Cardiac muscle cell (in vitro differentiated cells and primary cell): ENCODE measurements at regions not wholly inside any gene's neighbourhood (a gene's known extent, or its start where the extent isn't known, plus 50 kb on each side); places are given as distances from the start of the nearest gene placed in this dataset.

Experiments used
- DNase-seq, 2 donors: peaks; one replicate each; pipeline versions ENCODE4 v3.0.0 to v3.0.0-alpha.2; 2010 to 2017; ENCODE audit warnings: low read depth in 1 of 2, low spot score in 1 of 2
- H3K27ac ChIP-seq: fragments of 200-600 bp; sonication (generic); 2 replicates; pipeline ENCODE4 v1.5.1; 2016
- H3K27me3 ChIP-seq: fragments of 200-600 bp; sonication (generic); 2 replicates; pipeline ENCODE4 v1.6.0; 2016; ENCODE audit warnings: control low read depth
- H3K36me3 ChIP-seq: fragments of 200-600 bp; sonication (generic); 2 replicates; pipeline ENCODE4 v1.5.1; 2016; ENCODE audit warnings: control low read depth
- H3K4me1 ChIP-seq: fragments of 200-600 bp; sonication (generic); 2 replicates; pipeline ENCODE4 v1.8.1; 2017; ENCODE audit warnings: low read depth, mild to moderate bottlenecking, mixed run types
- H3K4me3 ChIP-seq: fragments of 200-600 bp; sonication (generic); 2 replicates; pipeline ENCODE4 v1.5.1; 2016; ENCODE audit warnings: mild to moderate bottlenecking
- H3K9me3 ChIP-seq: fragments of 200-600 bp; sonication (generic); 2 replicates; pipeline ENCODE4 v1.5.1; 2017; ENCODE audit warnings: low read depth, mild to moderate bottlenecking, control low read depth
- TF ChIP-seq, protein P1 (sequence below): IDR thresholded peaks from 2 replicates; pipeline ENCODE4 v1.5.1; 2012; ENCODE audit warnings: low read depth, mild to moderate bottlenecking, low read length

GRCh38 chr1:57887964-57888491 lies 464.2 kb upstream of the DAB1 start:
- TF ChIP-seq, protein P1, sequence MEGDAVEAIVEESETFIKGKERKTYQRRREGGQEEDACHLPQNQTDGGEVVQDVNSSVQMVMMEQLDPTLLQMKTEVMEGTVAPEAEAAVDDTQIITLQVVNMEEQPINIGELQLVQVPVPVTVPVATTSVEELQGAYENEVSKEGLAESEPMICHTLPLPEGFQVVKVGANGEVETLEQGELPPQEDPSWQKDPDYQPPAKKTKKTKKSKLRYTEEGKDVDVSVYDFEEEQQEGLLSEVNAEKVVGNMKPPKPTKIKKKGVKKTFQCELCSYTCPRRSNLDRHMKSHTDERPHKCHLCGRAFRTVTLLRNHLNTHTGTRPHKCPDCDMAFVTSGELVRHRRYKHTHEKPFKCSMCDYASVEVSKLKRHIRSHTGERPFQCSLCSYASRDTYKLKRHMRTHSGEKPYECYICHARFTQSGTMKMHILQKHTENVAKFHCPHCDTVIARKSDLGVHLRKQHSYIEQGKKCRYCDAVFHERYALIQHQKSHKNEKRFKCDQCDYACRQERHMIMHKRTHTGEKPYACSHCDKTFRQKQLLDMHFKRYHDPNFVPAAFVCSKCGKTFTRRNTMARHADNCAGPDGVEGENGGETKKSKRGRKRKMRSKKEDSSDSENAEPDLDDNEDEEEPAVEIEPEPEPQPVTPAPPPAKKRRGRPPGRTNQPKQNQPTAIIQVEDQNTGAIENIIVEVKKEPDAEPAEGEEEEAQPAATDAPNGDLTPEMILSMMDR = no peak
- H3K4me3 ChIP-seq = no peak overlapping the region
- H3K27ac ChIP-seq = no peak overlapping the region
- no peak for DNase-seq
- no peaks in the 10 kb centered on the region for H3K9me3 ChIP-seq
- H3K36me3 ChIP-seq = no peaks in the 10 kb centered on the region
- H3K4me1 ChIP-seq = no peaks in the 10 kb centered on the region
- H3K27me3 ChIP-seq = no peaks in the 10 kb centered on the region

DNA sequence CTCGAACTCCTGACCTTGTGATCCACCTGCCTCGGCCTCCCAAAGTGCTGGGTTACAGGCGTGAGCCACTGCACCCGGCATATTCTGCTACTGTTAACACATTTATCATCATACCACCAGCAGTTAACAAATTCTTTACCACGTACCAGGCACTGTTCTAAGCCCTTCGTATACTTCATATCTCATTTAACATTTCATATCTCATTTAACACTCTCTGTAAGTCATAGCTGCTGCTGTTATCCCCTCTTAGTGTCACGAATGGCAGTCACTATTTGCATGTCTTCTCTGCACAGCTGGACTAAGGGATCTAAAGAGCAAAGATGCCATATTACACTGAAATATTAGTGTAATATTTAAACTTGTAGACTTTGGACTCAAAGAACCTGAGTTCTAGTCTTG lies 462.5 kb upstream of the DAB1 start:
- no peak overlapping the region for H3K27ac ChIP-seq
- no peak overlapping the region for H3K4me3 ChIP-seq
- no peaks in the 10 kb centered on the region for H3K9me3 ChIP-seq
- TF ChIP-seq, protein P1 = no peak
- no peaks in the 10 kb centered on the region for H3K27me3 ChIP-seq
- no peak for DNase-seq
- H3K4me1 ChIP-seq = no peaks in the 10 kb centered on the region
- H3K36me3 ChIP-seq = no peaks in the 10 kb centered on the region

- DNase-seq = no peak
- H3K36me3 ChIP-seq = no peaks in the 10 kb centered on the region
- H3K27ac ChIP-seq = no peak overlapping the region
- H3K9me3 ChIP-seq = no peaks in the 10 kb centered on the region
- TF ChIP-seq, protein P1 = no peak
- no peaks in the 10 kb centered on the region for H3K27me3 ChIP-seq
- no peaks in the 10 kb centered on the region for H3K4me1 ChIP-seq
- H3K4me3 ChIP-seq = no peak overlapping the region
Measured at GRCh38 chr1:57883642-57883995, 459.8 kb upstream of the DAB1 start.

DNA sequence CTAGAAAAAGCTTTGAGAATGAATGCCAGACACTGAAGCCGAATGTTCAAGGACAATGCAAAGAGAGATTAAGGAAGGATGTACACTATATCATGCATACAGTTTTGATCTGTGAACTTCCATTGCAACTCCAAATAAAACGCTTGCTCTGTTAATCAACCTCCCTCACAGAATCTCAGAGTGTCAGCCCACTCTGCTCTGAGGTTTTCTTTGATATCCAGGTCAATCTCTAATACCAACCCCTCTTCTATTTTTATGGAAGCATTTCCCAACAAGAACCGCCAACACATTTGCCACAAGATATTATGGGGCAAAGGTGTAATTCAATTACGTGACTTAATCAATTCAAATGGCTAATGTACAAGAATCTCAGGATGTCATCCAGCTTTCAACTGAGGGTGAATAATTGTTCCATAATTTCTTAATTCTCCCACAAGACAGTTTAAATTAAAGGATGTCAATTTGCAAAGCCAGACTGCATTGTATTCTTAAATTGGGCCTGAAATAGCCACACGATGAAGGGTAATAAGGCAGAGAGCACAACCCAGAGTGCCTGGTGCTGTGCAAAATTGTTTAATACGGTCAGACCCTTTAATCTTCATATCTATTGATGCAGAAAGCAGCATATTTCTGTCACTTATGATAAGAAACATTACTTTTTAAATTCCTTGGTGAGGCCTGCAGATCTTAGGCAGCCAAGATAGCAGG lies 459.2 kb upstream of the DAB1 start:
- no peaks in the 10 kb centered on the region for H3K9me3 ChIP-seq
- no peak overlapping the region for H3K4me3 ChIP-seq
- DNase-seq = no peak
- H3K4me1 ChIP-seq = no peaks in the 10 kb centered on the region
- H3K36me3 ChIP-seq = no peaks in the 10 kb centered on the region
- no peak overlapping the region for H3K27ac ChIP-seq
- no peaks in the 10 kb centered on the region for H3K27me3 ChIP-seq
- TF ChIP-seq, protein P1 = no peak

DNA sequence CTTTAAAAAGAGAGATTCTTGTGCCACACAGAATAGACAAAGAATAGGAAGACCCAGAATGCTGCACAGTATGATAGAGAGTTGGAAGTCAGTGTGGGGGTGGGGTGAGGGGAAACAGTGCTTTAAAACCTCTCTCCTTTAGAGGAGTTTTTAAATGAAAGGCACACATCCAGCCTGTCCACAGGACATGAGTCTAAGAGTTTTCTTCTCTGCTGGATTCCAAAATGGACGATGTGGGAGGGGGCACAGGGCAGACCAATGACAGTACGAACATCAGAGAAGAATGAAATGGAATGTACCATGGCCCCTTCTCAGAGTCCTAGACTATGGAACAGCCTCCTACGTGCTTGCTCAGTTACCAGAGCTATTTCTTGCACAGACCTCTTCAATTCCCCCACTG lies 458.2 kb upstream of the DAB1 start:
- Histone ChIP-seq H3K9me3 (no peaks in the 10 kb centered on the region), H3K27me3 (no peaks in the 10 kb centered on the region), H3K36me3 (no peaks in the 10 kb centered on the region), H3K27ac (no peak overlapping the region), H3K4me1 (no peaks in the 10 kb centered on the region), H3K4me3 (no peak overlapping the region)
- TF ChIP-seq, protein P1 = no peak
- no peak for DNase-seq
